Uterus (tissue), 3 donors: ENCODE measurements at regions not wholly inside any gene's neighbourhood (a gene's known extent, or its start where the extent isn't known, plus 50 kb on each side); places are given as distances from the start of the nearest gene placed in this dataset.

Experiments
- DNase-seq, 2 donors: peaks; one replicate each; pipeline ENCODE4 v3.0.0-alpha.2; 2019 to 2020
- H3K27ac ChIP-seq, 2 donors: fragments of 200-600 bp; sonication (generic); 1 replicate in 1 of 2; 2 replicates in 1 of 2; pipeline ENCODE4 v1.5.1; 2016 to 2018
- H3K27me3 ChIP-seq, 2 donors: fragments of 200-600 bp; sonication (generic); one replicate each; pipeline ENCODE4 v1.5.1; 2018 to 2019; ENCODE audit warnings: control low read depth in 1 of 2
- H3K36me3 ChIP-seq, 2 donors: fragments of 200-600 bp; sonication (generic); one replicate each; pipeline ENCODE4 v1.5.1; 2019; ENCODE audit warnings: control low read depth in 1 of 2
- H3K4me1 ChIP-seq, 2 donors: fragments of 200-600 bp; sonication (generic); one replicate each; pipeline ENCODE4 v1.5.1; 2018 to 2019; ENCODE audit warnings: control low read depth in 1 of 2
- H3K4me3 ChIP-seq, 2 donors: fragments of 200-600 bp; sonication (generic); 1 replicate in 1 of 2; 2 replicates in 1 of 2; pipeline ENCODE4 v1.5.1; 2018 to 2019; ENCODE audit warnings: mild to moderate bottlenecking in 1 of 2
- H3K9me3 ChIP-seq, 2 donors: fragments of 200-600 bp; sonication (generic); one replicate each; pipeline ENCODE4 v1.5.1; 2019; ENCODE audit warnings: control low read depth in 1 of 2
- CTCF ChIP-seq, 4 experiments: fragments of 200-600 bp in 2 of 4; fragments of 450-650 bp in 2 of 4; sonication (generic) in 2 of 4; IDR thresholded peaks; one replicate each; pipeline ENCODE4 v1.5.1; 2016 to 2019; ENCODE audit warnings: antibody characterized with exemption in 4 of 4, mild to moderate bottlenecking in 2 of 4, moderate library complexity in 1 of 4
- POLR2A ChIP-seq, 2 donors: fragments of 450-650 bp; IDR thresholded peaks; one replicate each; pipeline ENCODE4 v1.6.1; 2016; ENCODE audit warnings: antibody characterized with exemption in 2 of 2, mild to moderate bottlenecking in 1 of 2, moderate library complexity in 1 of 2
- intact Hi-C: fragments of 100-400 bp; cut with DNase I; formaldehyde crosslinking; loops from one replicate; pipeline ENCODE4 v1.15.1; 2023; ENCODE audit warnings: low total_unique reads
- donor health status: DM: yes; HTN: yes; CAD: no.

GRCh38 chr6:114523508-114523907 lies 180.7 kb upstream of the HS3ST5 start:
- TF ChIP-seq CTCF (IDR thresholded peaks at IDR 0.05) = no peak
- TF ChIP-seq POLR2A (IDR thresholded peaks at IDR 0.05) = no peak
- DNase-seq = no peak
- Histone ChIP-seq H3K4me1 (no peaks in the 10 kb centered on the region), H3K4me3 (no peak overlapping the region), H3K36me3 (no peaks in the 10 kb centered on the region), H3K9me3 (no peaks in the 10 kb centered on the region), H3K27me3 (no peaks in the 10 kb centered on the region), H3K27ac (no peak overlapping the region)
- intact Hi-C loops = no loop called here

- Histone ChIP-seq H3K4me3 (no peak overlapping the region), H3K36me3 (no peaks in the 10 kb centered on the region), H3K27ac (no peak overlapping the region), H3K4me1 (no peaks in the 10 kb centered on the region), H3K27me3 (no peaks in the 10 kb centered on the region), H3K9me3 (no peaks in the 10 kb centered on the region)
- TF ChIP-seq CTCF (IDR thresholded peaks at IDR 0.05) (no peak), POLR2A (IDR thresholded peaks at IDR 0.05) (no peak)
- intact Hi-C loops = no loop called here
- DNase-seq = no peak
These were observed 179.1 kb upstream of the HS3ST5 start for GRCh38 chr6:114521926-114522325.

GRCh38 chr6:114520976-114521375 lies 178.2 kb upstream of the HS3ST5 start:
- Histone ChIP-seq H3K27me3 (no peaks in the 10 kb centered on the region), H3K27ac (no peak overlapping the region), H3K4me3 (no peak overlapping the region), H3K36me3 (no peaks in the 10 kb centered on the region), H3K9me3 (no peaks in the 10 kb centered on the region), H3K4me1 (no peaks in the 10 kb centered on the region)
- no peak for DNase-seq
- intact Hi-C loops = no loop called here
- TF ChIP-seq POLR2A (IDR thresholded peaks at IDR 0.05) (no peak), CTCF (IDR thresholded peaks at IDR 0.05) (no peak)

- DNase-seq = no peak
- TF ChIP-seq CTCF (IDR thresholded peaks at IDR 0.05) (no peak), POLR2A (IDR thresholded peaks at IDR 0.05) (no peak)
- Histone ChIP-seq H3K4me3 (no peak overlapping the region), H3K36me3 (no peaks in the 10 kb centered on the region), H3K27me3 (no peaks in the 10 kb centered on the region), H3K9me3 (no peaks in the 10 kb centered on the region), H3K27ac (no peak overlapping the region), H3K4me1 (no peaks in the 10 kb centered on the region)
- intact Hi-C loops = no loop called here
These were observed 171.3 kb upstream of the HS3ST5 start for GRCh38 chr6:114514170-114514569.

GRCh38 chr6:114471450-114471849 lies 128.6 kb upstream of the HS3ST5 start:
- Histone ChIP-seq H3K36me3 (no peaks in the 10 kb centered on the region), H3K27ac (no peak overlapping the region), H3K4me3 (no peak overlapping the region), H3K27me3 (no peaks in the 10 kb centered on the region), H3K4me1 (no peaks in the 10 kb centered on the region), H3K9me3 (no peaks in the 10 kb centered on the region)
- no peak for DNase-seq
- intact Hi-C loops = no loop called here
- TF ChIP-seq POLR2A (IDR thresholded peaks at IDR 0.05) (no peak), CTCF (IDR thresholded peaks at IDR 0.05) (no peak)
